A204.1 (cell line): ENCODE measurements at regions not wholly inside any gene's neighbourhood (a gene's known extent, or its start where the extent isn't known, plus 50 kb on each side); places are given as distances from the start of the nearest gene placed in this dataset.

Source experiments
- FAIRE-seq: peaks from 2 replicates; lab custom pipeline; 2012; peaks lifted over from hg19 to GRCh38; lab: Jason Lieb, UNC

GRCh38 chr17:71402007-71402406 lies 718.8 kb upstream of the SOX9 start:
- no peak for FAIRE-seq

- no peak for FAIRE-seq
Observed at GRCh38 chr17:71402661-71403141, 718.1 kb upstream of the SOX9 start.

- FAIRE-seq, result no peak
Observed at GRCh38 chr17:71405101-71405500, 715.7 kb upstream of the SOX9 start.

GRCh38 chr17:71407981-71408380 lies 712.8 kb upstream of the SOX9 start:
- FAIRE-seq, result no peak

GRCh38 chr17:71409137-71409536 lies 711.7 kb upstream of the SOX9 start:
- no peak for FAIRE-seq

GRCh38 chr17:71409712-71410111 lies 711.1 kb upstream of the SOX9 start:
- no peak for FAIRE-seq

- no peak for FAIRE-seq
Observed at GRCh38 chr17:71412803-71413202, 708.0 kb upstream of the SOX9 start.

- no peak for FAIRE-seq
Observed at GRCh38 chr17:71413935-71414334, 706.9 kb upstream of the SOX9 start.

GRCh38 chr17:71417142-71417541 lies 703.7 kb upstream of the SOX9 start:
- no peak for FAIRE-seq

GRCh38 chr17:71422968-71423367 lies 697.9 kb upstream of the SOX9 start:
- FAIRE-seq, result no peak

GRCh38 chr17:71423871-71424546 lies 696.8 kb upstream of the SOX9 start:
- FAIRE-seq, result no peak

GRCh38 chr17:71427801-71428200 lies 693.0 kb upstream of the SOX9 start:
- FAIRE-seq, result no peak

GRCh38 chr17:71428897-71429296 lies 691.9 kb upstream of the SOX9 start:
- FAIRE-seq, result no peak

- no peak for FAIRE-seq
Observed at GRCh38 chr17:71430281-71430680, 690.5 kb upstream of the SOX9 start.

GRCh38 chr17:71431146-71431545 lies 689.7 kb upstream of the SOX9 start:
- no peak for FAIRE-seq

GRCh38 chr17:71432378-71433315 lies 688.2 kb upstream of the SOX9 start:
- no peak for FAIRE-seq

- FAIRE-seq, result no peak
Observed at GRCh38 chr17:71434716-71435115, 686.1 kb upstream of the SOX9 start.

GRCh38 chr17:71436479-71436878 lies 684.3 kb upstream of the SOX9 start:
- FAIRE-seq, result no peak

GRCh38 chr17:71437166-71437565 lies 683.7 kb upstream of the SOX9 start:
- FAIRE-seq, result no peak

GRCh38 chr17:71438631-71439146 lies 682.1 kb upstream of the SOX9 start:
- no peak for FAIRE-seq

GRCh38 chr17:71440513-71440912 lies 680.3 kb upstream of the SOX9 start:
- no peak for FAIRE-seq

GRCh38 chr17:71441098-71441497 lies 679.7 kb upstream of the SOX9 start:
- FAIRE-seq, result no peak

GRCh38 chr17:71444078-71444477 lies 676.7 kb upstream of the SOX9 start:
- FAIRE-seq, result no peak
